HG02642 (cell line): ENCODE measurements at regions not wholly inside any gene's neighbourhood (a gene's known extent, or its start where the extent isn't known, plus 50 kb on each side); places are given as distances from the start of the nearest gene placed in this dataset.

ENCODE experiments used
- ATAC-seq: cut with Tn5 transposase; IDR thresholded peaks from one replicate; pipeline ENCODE4 v1.9.1; 2021; ENCODE audit warnings: mild to moderate bottlenecking; ENCODE audit not compliant: unreplicated experiment, poor library complexity

- peak; percentile 26 for ATAC-seq
Observed at GRCh38 chrX:40174854-40175510, 77.2 kb upstream of the BCOR start.

GRCh38 chrX:40174001-40174853 lies 76.5 kb upstream of the BCOR start:
- ATAC-seq: no peak

GRCh38 chrX:40173143-40174000 lies 75.6 kb upstream of the BCOR start:
- ATAC-seq: no peak

- ATAC-seq: no peak
Observed at GRCh38 chrX:40172401-40173142, 74.8 kb upstream of the BCOR start.

- no peak for ATAC-seq
Observed at GRCh38 chrX:40171513-40172400, 74.0 kb upstream of the BCOR start.

- ATAC-seq: no peak
Observed at GRCh38 chrX:40170830-40171512, 73.2 kb upstream of the BCOR start.

- ATAC-seq: peak; percentile 45
Observed at GRCh38 chrX:40169193-40170101, 71.7 kb upstream of the BCOR start.

- no peak for ATAC-seq
Observed at GRCh38 chrX:40168480-40169011, 70.8 kb upstream of the BCOR start.

GRCh38 chrX:40167850-40168479 lies 70.2 kb upstream of the BCOR start:
- ATAC-seq: no peak

- ATAC-seq: no peak
Observed at GRCh38 chrX:40167233-40167849, 69.6 kb upstream of the BCOR start.

GRCh38 chrX:40166582-40166981 lies 68.8 kb upstream of the BCOR start:
- ATAC-seq: no peak

GRCh38 chrX:40165861-40166260 lies 68.1 kb upstream of the BCOR start:
- ATAC-seq: no peak

GRCh38 chrX:40165206-40165605 lies 67.4 kb upstream of the BCOR start:
- no peak for ATAC-seq

- ATAC-seq: no peak
Observed at GRCh38 chrX:40164751-40165150, 67.0 kb upstream of the BCOR start.

- ATAC-seq: no peak
Observed at GRCh38 chrX:40158036-40158706, 60.4 kb upstream of the BCOR start.
